ENCODE measurements at regions not wholly inside any gene's neighbourhood (a gene's known extent, or its start where the extent isn't known, plus 50 kb on each side); places are given as distances from the start of the nearest gene placed in this dataset.

- H3K36me3 Mint-ChIP-seq: no peaks in the 10 kb centered on the region
- H3K4me3 ChIP-seq (ENCODE audit: low read length): no peak overlapping the region
- no peaks in the 10 kb centered on the region for H3K36me3 ChIP-seq (ENCODE audit: insufficient read depth, low read length)
- peaks cover 6% of the 10 kb centered on the region for H3K27me3 ChIP-seq (ENCODE audit: insufficient read depth, low read length, poor library complexity, severe bottlenecking)
- no peaks in the 10 kb centered on the region for H3K4me1 ChIP-seq (ENCODE audit: insufficient read depth, low read length)
- H3K27ac ChIP-seq (ENCODE audit: low read depth, low read length): no peak overlapping the region
- ChIA-PET CTCF (interaction anchor here (1.8 to 7.3 kb wide), 3 partner anchors 9 to 230 kb away, joined by 8 to 53 read pairs (median 18); no protein-coding TSS in a partner anchor), POLR2A (no interaction called here)
- H3K9me3 ChIP-seq (ENCODE audit: low read length): no peaks in the 10 kb centered on the region
- H3K4me1 Mint-ChIP-seq: no peaks in the 10 kb centered on the region
- peaks cover 15 to 22% of the 10 kb centered on the region in 2 donors for H3K27me3 Mint-ChIP-seq
- no peaks in the 10 kb centered on the region for H3K9me3 Mint-ChIP-seq
- DNase-seq: no peak
- H3K27ac Mint-ChIP-seq: no peak overlapping the region
- no peak overlapping the region for H3K4me3 Mint-ChIP-seq
Observed at GRCh38 chr1:5515501-5515900, 476.7 kb downstream of the NPHP4 start.

- POLR2A ChIA-PET: no interaction called here
- H3K4me3 ChIP-seq (ENCODE audit: low read length): no peak overlapping the region
- Mint-ChIP-seq H3K4me3 (no peak overlapping the region), H3K27me3 (peaks cover 18 to 26% of the 10 kb centered on the region in 2 donors), H3K27ac (no peak overlapping the region), H3K4me1 (no peaks in the 10 kb centered on the region), H3K9me3 (no peaks in the 10 kb centered on the region), H3K36me3 (no peaks in the 10 kb centered on the region)
- H3K4me1 ChIP-seq (ENCODE audit: insufficient read depth, low read length): no peaks in the 10 kb centered on the region
- H3K9me3 ChIP-seq (ENCODE audit: low read length): no peaks in the 10 kb centered on the region
- peaks cover 6% of the 10 kb centered on the region for H3K27me3 ChIP-seq (ENCODE audit: insufficient read depth, low read length, poor library complexity, severe bottlenecking)
- peak; percentile 41 to 75 (median 55) for DNase-seq
- no peak overlapping the region for H3K27ac ChIP-seq (ENCODE audit: low read depth, low read length)
- no peaks in the 10 kb centered on the region for H3K36me3 ChIP-seq (ENCODE audit: insufficient read depth, low read length)
- CTCF ChIA-PET: interaction anchor here (0.8 to 7.3 kb wide), 10 partner anchors 10 to 731 kb away, joined by 3 to 53 read pairs (median 4); no protein-coding TSS in a partner anchor
Observed at GRCh38 chr1:5514527-5515183, 477.6 kb downstream of the NPHP4 start.

- no peaks in the 10 kb centered on the region for H3K4me1 ChIP-seq (ENCODE audit: insufficient read depth, low read length)
- H3K27ac ChIP-seq (ENCODE audit: low read depth, low read length): no peak overlapping the region
- H3K27me3 ChIP-seq (ENCODE audit: insufficient read depth, low read length, poor library complexity, severe bottlenecking): peaks cover 6% of the 10 kb centered on the region
- no peaks in the 10 kb centered on the region for H3K36me3 Mint-ChIP-seq
- H3K27me3 Mint-ChIP-seq: peaks cover 18 to 29% of the 10 kb centered on the region in 2 donors
- CTCF ChIA-PET: interaction anchor here (0.8 to 7.3 kb wide), 10 partner anchors 9 to 732 kb away, joined by 3 to 53 read pairs (median 4); no protein-coding TSS in a partner anchor
- H3K9me3 Mint-ChIP-seq: no peaks in the 10 kb centered on the region
- H3K27ac Mint-ChIP-seq: no peak overlapping the region
- no peaks in the 10 kb centered on the region for H3K36me3 ChIP-seq (ENCODE audit: insufficient read depth, low read length)
- H3K4me1 Mint-ChIP-seq: peaks cover 0 to 3% (median 0%) of the 10 kb centered on the region in 3 donors
- no peak overlapping the region for H3K4me3 ChIP-seq (ENCODE audit: low read length)
- POLR2A ChIA-PET: no interaction called here
- DNase-seq: no peak
- no peaks in the 10 kb centered on the region for H3K9me3 ChIP-seq (ENCODE audit: low read length)
- no peak overlapping the region for H3K4me3 Mint-ChIP-seq
Observed at GRCh38 chr1:5513846-5514526, 478.2 kb downstream of the NPHP4 start.

- Mint-ChIP-seq H3K4me3 (no peak overlapping the region), H3K27me3 (peaks cover 18 to 27% of the 10 kb centered on the region in 2 donors), H3K4me1 (peaks cover 0 to 3% (median 0%) of the 10 kb centered on the region in 3 donors), H3K36me3 (no peaks in the 10 kb centered on the region), H3K9me3 (no peaks in the 10 kb centered on the region), H3K27ac (no peak overlapping the region)
- Histone ChIP-seq H3K27ac (ENCODE audit: low read depth, low read length) (no peak overlapping the region), H3K4me3 (ENCODE audit: low read length) (no peak overlapping the region), H3K9me3 (ENCODE audit: low read length) (no peaks in the 10 kb centered on the region), H3K4me1 (ENCODE audit: insufficient read depth, low read length) (no peaks in the 10 kb centered on the region), H3K27me3 (ENCODE audit: insufficient read depth, low read length, poor library complexity, severe bottlenecking) (peaks cover 6% of the 10 kb centered on the region), H3K36me3 (ENCODE audit: insufficient read depth, low read length) (no peaks in the 10 kb centered on the region)
- no peak for DNase-seq
- CTCF ChIA-PET: interaction anchor here (0.8 to 7.3 kb wide), 3 partner anchors 9 to 232 kb away, joined by 3 to 53 read pairs (median 5); no protein-coding TSS in a partner anchor
- POLR2A ChIA-PET: no interaction called here
Observed at GRCh38 chr1:5513179-5513578, 479.0 kb downstream of the NPHP4 start.

GRCh38 chr1:5511381-5512097, 480.7 kb downstream of the NPHP4 start:
- ChIA-PET CTCF (interaction anchor here (1.0 to 7.3 kb wide), 7 partner anchors 8 to 234 kb away, joined by 3 to 53 read pairs (median 6); no protein-coding TSS in a partner anchor), POLR2A (no interaction called here)
- Mint-ChIP-seq H3K4me3 (no peak overlapping the region), H3K27me3 (peaks cover 18 to 22% of the 10 kb centered on the region in 2 donors), H3K36me3 (no peaks in the 10 kb centered on the region), H3K9me3 (no peaks in the 10 kb centered on the region), H3K27ac (peak overlapping the region in 1 of 8 donors; percentile 54), H3K4me1 (peaks cover 0 to 3% (median 0%) of the 10 kb centered on the region in 3 donors)
- H3K27me3 ChIP-seq (ENCODE audit: insufficient read depth, low read length, poor library complexity, severe bottlenecking): peaks cover 6% of the 10 kb centered on the region
- no peaks in the 10 kb centered on the region for H3K4me1 ChIP-seq (ENCODE audit: insufficient read depth, low read length)
- H3K9me3 ChIP-seq (ENCODE audit: low read length): no peaks in the 10 kb centered on the region
- no peaks in the 10 kb centered on the region for H3K36me3 ChIP-seq (ENCODE audit: insufficient read depth, low read length)
- H3K27ac ChIP-seq (ENCODE audit: low read depth, low read length): no peak overlapping the region
- no peak for DNase-seq
- no peak overlapping the region for H3K4me3 ChIP-seq (ENCODE audit: low read length)

GRCh38 chr1:5509664-5510452, 482.4 kb downstream of the NPHP4 start:
- ChIA-PET POLR2A (no interaction called here), CTCF (interaction anchor here (0.9 to 7.3 kb wide), 9 partner anchors 13 to 735 kb away, joined by 3 to 53 read pairs (median 5); no protein-coding TSS in a partner anchor)
- peaks cover 15% of the 10 kb centered on the region in 2 donors for H3K27me3 Mint-ChIP-seq
- Histone ChIP-seq H3K4me3 (ENCODE audit: low read length) (no peak overlapping the region), H3K4me1 (ENCODE audit: insufficient read depth, low read length) (no peaks in the 10 kb centered on the region), H3K27ac (ENCODE audit: low read depth, low read length) (no peak overlapping the region), H3K36me3 (ENCODE audit: insufficient read depth, low read length) (no peaks in the 10 kb centered on the region), H3K9me3 (ENCODE audit: low read length) (no peaks in the 10 kb centered on the region), H3K27me3 (ENCODE audit: insufficient read depth, low read length, poor library complexity, severe bottlenecking) (peaks cover 6% of the 10 kb centered on the region)
- no peak overlapping the region for H3K4me3 Mint-ChIP-seq
- no peak overlapping the region for H3K27ac Mint-ChIP-seq
- no peaks in the 10 kb centered on the region for H3K36me3 Mint-ChIP-seq
- no peaks in the 10 kb centered on the region for H3K9me3 Mint-ChIP-seq
- DNase-seq: peak; percentile 47 to 75 (median 58)
- H3K4me1 Mint-ChIP-seq: peaks cover 0 to 3% (median 0%) of the 10 kb centered on the region in 3 donors

- H3K27me3 Mint-ChIP-seq: peaks cover 8 to 15% of the 10 kb centered on the region in 2 donors
- Histone ChIP-seq H3K4me1 (ENCODE audit: insufficient read depth, low read length) (no peaks in the 10 kb centered on the region), H3K4me3 (ENCODE audit: low read length) (no peak overlapping the region)
Observed at GRCh38 chr1:5508669-5509330, 483.4 kb downstream of the NPHP4 start.

More at GRCh38 chr1:5508669-5509330, 483.4 kb downstream of the NPHP4 start:
- H3K36me3 Mint-ChIP-seq: no peaks in the 10 kb centered on the region
- ChIA-PET CTCF (interaction anchor here (2.4 to 7.3 kb wide), 2 partner anchors 17 to 236 kb away, joined by 7 to 53 read pairs; no protein-coding TSS in a partner anchor), POLR2A (interaction anchor here (0.6 kb wide), 1 partner anchor 166 kb away, joined by 6 read pairs; no protein-coding TSS in a partner anchor)
- H3K27ac ChIP-seq (ENCODE audit: low read depth, low read length): no peak overlapping the region
- no peak overlapping the region for H3K27ac Mint-ChIP-seq
- no peak for DNase-seq
- H3K9me3 Mint-ChIP-seq: no peaks in the 10 kb centered on the region
- no peaks in the 10 kb centered on the region for H3K36me3 ChIP-seq (ENCODE audit: insufficient read depth, low read length)
- H3K9me3 ChIP-seq (ENCODE audit: low read length): no peaks in the 10 kb centered on the region
- no peak overlapping the region for H3K4me3 Mint-ChIP-seq
- H3K4me1 Mint-ChIP-seq: peaks cover 0 to 3% (median 0%) of the 10 kb centered on the region in 3 donors
- H3K27me3 ChIP-seq (ENCODE audit: insufficient read depth, low read length, poor library complexity, severe bottlenecking): peaks cover under 1% of the 10 kb centered on the region
